Effector memory CD8-positive, alpha-beta T cell (primary cell): ENCODE measurements at regions not wholly inside any gene's neighbourhood (a gene's known extent, or its start where the extent isn't known, plus 50 kb on each side); places are given as distances from the start of the nearest gene placed in this dataset.

Experiments
- ATAC-seq: fragments of 150-1000 bp; cut with Tn5 transposase; replicated peaks from 2 replicates; pipeline ENCODE4 v1.10.0; 2021; ENCODE audit warnings: mild to moderate bottlenecking, moderate library complexity
- DNase-seq, 3 experiments: peaks; one replicate each; pipeline ENCODE4 v3.0.0; 2021
- H3K27ac Mint-ChIP-seq, 2 donors: one replicate each; pipeline ENCODE4 v1.8.0; 2022; ENCODE audit warnings: mild to moderate bottlenecking in 2 of 2, mixed read lengths in 2 of 2, moderate library complexity in 2 of 2
- H3K27me3 Mint-ChIP-seq, 2 donors: one replicate each; pipeline ENCODE4 v1.8.0; 2022; ENCODE audit warnings: mixed read lengths in 2 of 2
- H3K36me3 Mint-ChIP-seq: one replicate; pipeline ENCODE4 v1.8.0; 2022; ENCODE audit warnings: mild to moderate bottlenecking, moderate library complexity, mixed read lengths; ENCODE audit not compliant: insufficient read depth
- H3K4me1 Mint-ChIP-seq, 2 donors: one replicate each; pipeline ENCODE4 v1.8.0; 2022; ENCODE audit warnings: low read depth in 2 of 2, mixed read lengths in 2 of 2
- H3K4me3 Mint-ChIP-seq, 2 donors: one replicate each; pipeline ENCODE4 v1.8.0; 2022; ENCODE audit warnings: mild to moderate bottlenecking in 2 of 2, mixed read lengths in 2 of 2, moderate library complexity in 2 of 2
- H3K9me3 Mint-ChIP-seq, 2 donors: one replicate each; pipeline ENCODE4 v1.8.0; 2022; ENCODE audit warnings: mixed read lengths in 2 of 2

- peaks cover 21 to 26% of the 10 kb centered on the region in 2 donors for H3K27me3 Mint-ChIP-seq
- H3K36me3 Mint-ChIP-seq: no peaks in the 10 kb centered on the region
- ATAC-seq: no peak
- no peak for DNase-seq
- H3K9me3 Mint-ChIP-seq: peaks cover 10 to 16% of the 10 kb centered on the region in 2 donors
- no peak overlapping the region for H3K27ac Mint-ChIP-seq
- no peak overlapping the region for H3K4me3 Mint-ChIP-seq
- H3K4me1 Mint-ChIP-seq: no peaks in the 10 kb centered on the region
These were observed 111.8 kb downstream of the ASB7 start for GRCh38 chr15:100714034-100714748.

- no peak for ATAC-seq
- H3K4me1 Mint-ChIP-seq: no peaks in the 10 kb centered on the region
These were observed 112.5 kb downstream of the ASB7 start for GRCh38 chr15:100714749-100715342.

GRCh38 chr15:100715571-100716455 lies 113.4 kb downstream of the ASB7 start:
- no peak for ATAC-seq
- H3K36me3 Mint-ChIP-seq: no peaks in the 10 kb centered on the region
- H3K4me1 Mint-ChIP-seq: no peaks in the 10 kb centered on the region
- peaks cover 21 to 32% of the 10 kb centered on the region in 2 donors for H3K27me3 Mint-ChIP-seq
- no peak overlapping the region for H3K4me3 Mint-ChIP-seq
- peaks cover 0 to under 1% of the 10 kb centered on the region in 2 donors for H3K9me3 Mint-ChIP-seq
- no peak overlapping the region for H3K27ac Mint-ChIP-seq
- no peak for DNase-seq

More at GRCh38 chr15:100714749-100715342, 112.5 kb downstream of the ASB7 start:
- Mint-ChIP-seq H3K27me3 (peaks cover 21 to 26% of the 10 kb centered on the region in 2 donors), H3K27ac (no peak overlapping the region), H3K9me3 (peaks cover 7 to 10% of the 10 kb centered on the region in 2 donors), H3K36me3 (no peaks in the 10 kb centered on the region), H3K4me3 (no peak overlapping the region)
- no peak for DNase-seq

- Mint-ChIP-seq H3K9me3 (no peaks in the 10 kb centered on the region), H3K27ac (no peak overlapping the region), H3K27me3 (peaks cover 21 to 33% of the 10 kb centered on the region in 2 donors), H3K4me1 (no peaks in the 10 kb centered on the region), H3K36me3 (no peaks in the 10 kb centered on the region), H3K4me3 (no peak overlapping the region)
- no peak for ATAC-seq
- no peak for DNase-seq
These were observed 114.2 kb downstream of the ASB7 start for GRCh38 chr15:100716456-100717085.

GRCh38 chr15:100717596-100717995 lies 115.2 kb downstream of the ASB7 start:
- Mint-ChIP-seq H3K4me1 (no peaks in the 10 kb centered on the region), H3K4me3 (no peak overlapping the region), H3K27me3 (peaks cover 21 to 33% of the 10 kb centered on the region in 2 donors), H3K36me3 (no peaks in the 10 kb centered on the region), H3K27ac (no peak overlapping the region), H3K9me3 (no peaks in the 10 kb centered on the region)
- ATAC-seq (no peak), DNase-seq (no peak)

GRCh38 chr15:100718075-100718980 lies 115.9 kb downstream of the ASB7 start:
- Mint-ChIP-seq H3K36me3 (no peaks in the 10 kb centered on the region), H3K27ac (no peak overlapping the region), H3K27me3 (peaks cover 27 to 33% of the 10 kb centered on the region in 2 donors), H3K4me3 (no peak overlapping the region), H3K9me3 (no peaks in the 10 kb centered on the region), H3K4me1 (no peaks in the 10 kb centered on the region)
- DNase-seq (no peak), ATAC-seq (no peak)

GRCh38 chr15:100720406-100720967 lies 118.1 kb downstream of the ASB7 start:
- ATAC-seq: no peak
- Mint-ChIP-seq H3K27me3 (peaks cover 30 to 33% of the 10 kb centered on the region in 2 donors), H3K27ac (no peak overlapping the region), H3K36me3 (no peaks in the 10 kb centered on the region), H3K9me3 (no peaks in the 10 kb centered on the region), H3K4me3 (no peak overlapping the region), H3K4me1 (no peaks in the 10 kb centered on the region)
- DNase-seq: no peak

- Mint-ChIP-seq H3K4me3 (no peak overlapping the region), H3K27ac (no peak overlapping the region), H3K4me1 (no peaks in the 10 kb centered on the region), H3K36me3 (no peaks in the 10 kb centered on the region), H3K9me3 (no peaks in the 10 kb centered on the region), H3K27me3 (peaks cover 25 to 28% of the 10 kb centered on the region in 2 donors)
- ATAC-seq: no peak
- no peak for DNase-seq
These were observed 119.6 kb downstream of the ASB7 start for GRCh38 chr15:100721758-100722550.

- Mint-ChIP-seq H3K27me3 (peaks cover 20 to 27% of the 10 kb centered on the region in 2 donors), H3K4me3 (no peak overlapping the region), H3K36me3 (no peaks in the 10 kb centered on the region), H3K27ac (no peak overlapping the region), H3K9me3 (no peaks in the 10 kb centered on the region), H3K4me1 (no peaks in the 10 kb centered on the region)
- DNase-seq (no peak), ATAC-seq (no peak)
These were observed 120.3 kb downstream of the ASB7 start for GRCh38 chr15:100722551-100723314.

GRCh38 chr15:100723315-100723801 lies 121.0 kb downstream of the ASB7 start:
- DNase-seq: no peak
- H3K27ac Mint-ChIP-seq: no peak overlapping the region
- no peak for ATAC-seq

More at GRCh38 chr15:100723315-100723801, 121.0 kb downstream of the ASB7 start:
- no peaks in the 10 kb centered on the region for H3K36me3 Mint-ChIP-seq
- H3K4me1 Mint-ChIP-seq: no peaks in the 10 kb centered on the region
- no peak overlapping the region for H3K4me3 Mint-ChIP-seq
- peaks cover 14 to 25% of the 10 kb centered on the region in 2 donors for H3K27me3 Mint-ChIP-seq
- H3K9me3 Mint-ChIP-seq: no peaks in the 10 kb centered on the region
